T-helper 2 cell treated with Interferon-gamma antibody and Interleukin-4, amounts not matched to agents 5 μg/mL and 100 μg/mL, for 36 hours (primary cell): ENCODE measurements at regions not wholly inside any gene's neighbourhood (a gene's known extent, or its start where the extent isn't known, plus 50 kb on each side); places are given as distances from the start of the nearest gene placed in this dataset.
"Not testable (repeated sequence)": the region's sequence is repeated elsewhere in the genome, so short reads cannot be mapped to it uniquely, and the experiment has no call there.

Experiments used
- DNase-seq: peaks from one replicate; pipeline ENCODE4 v3.0.0; 2021; ENCODE audit warnings: low spot score
- H3K27ac Mint-ChIP-seq: one replicate; pipeline ENCODE4 v1.8.0; 2021; ENCODE audit warnings: mild to moderate bottlenecking, mixed read lengths
- H3K27me3 Mint-ChIP-seq: one replicate; pipeline ENCODE4 v1.8.0; 2021; ENCODE audit warnings: low read depth, mixed read lengths
- H3K36me3 Mint-ChIP-seq: one replicate; pipeline ENCODE4 v1.8.0; 2021; ENCODE audit warnings: low read depth, mixed read lengths
- H3K4me1 Mint-ChIP-seq: one replicate; pipeline ENCODE4 v1.8.0; 2021; ENCODE audit warnings: low read depth, mixed read lengths
- H3K4me3 Mint-ChIP-seq: one replicate; pipeline ENCODE4 v1.8.0; 2022; ENCODE audit warnings: mild to moderate bottlenecking, moderate library complexity, mixed read lengths
- H3K9me3 Mint-ChIP-seq: one replicate; pipeline ENCODE4 v1.8.0; 2021; ENCODE audit warnings: mixed read lengths

DNA sequence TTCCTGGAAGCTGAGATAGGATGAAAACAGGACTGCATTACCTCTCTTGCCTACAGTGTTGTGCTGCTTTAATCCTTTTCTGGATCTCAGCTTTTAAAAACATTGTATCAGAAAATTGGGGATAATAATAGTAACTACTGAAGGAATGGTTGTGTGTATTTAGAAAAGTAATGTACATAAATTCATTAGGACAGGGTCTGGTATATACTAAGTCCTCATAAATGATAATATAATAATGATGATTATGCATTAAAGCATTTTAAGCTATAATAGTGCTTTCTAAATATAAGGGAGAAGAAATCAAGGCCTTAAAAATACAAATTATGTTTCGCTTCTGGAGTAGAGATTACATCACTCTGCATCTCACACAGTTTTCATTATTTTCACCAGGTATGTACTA lies 530.1 kb downstream of the ZNF385D start:
- Mint-ChIP-seq H3K4me1 (no peaks in the 10 kb centered on the region), H3K36me3 (no peaks in the 10 kb centered on the region), H3K9me3 (peaks cover 30% of the 10 kb centered on the region), H3K27me3 (no peaks in the 10 kb centered on the region), H3K4me3 (no peak overlapping the region), H3K27ac (no peak overlapping the region)
- no peak for DNase-seq

DNA sequence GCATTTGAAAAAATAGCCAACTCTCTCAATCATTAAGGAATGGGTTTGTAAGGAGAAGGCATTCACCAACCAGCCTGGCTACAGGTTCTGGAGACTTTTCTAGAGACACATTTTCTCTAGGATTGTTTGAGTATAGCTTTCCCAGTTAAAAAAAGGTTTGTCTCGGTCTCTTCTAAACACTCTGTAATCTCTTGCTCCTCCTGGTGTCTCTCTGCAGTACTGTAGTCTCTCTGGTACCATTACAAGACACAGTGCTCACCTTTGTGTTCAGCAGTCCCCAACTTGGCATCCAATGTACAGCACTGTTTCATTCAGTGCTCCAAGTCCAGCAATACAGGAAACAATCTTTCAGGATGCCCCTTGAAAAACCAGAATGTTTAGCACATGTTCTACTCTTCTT lies 534.4 kb downstream of the ZNF385D start:
- peaks cover 45% of the 10 kb centered on the region for H3K9me3 Mint-ChIP-seq
- H3K36me3 Mint-ChIP-seq, result no peaks in the 10 kb centered on the region
- H3K27ac Mint-ChIP-seq, result no peak overlapping the region
- no peak overlapping the region for H3K4me3 Mint-ChIP-seq
- no peak for DNase-seq
- no peaks in the 10 kb centered on the region for H3K4me1 Mint-ChIP-seq
- no peaks in the 10 kb centered on the region for H3K27me3 Mint-ChIP-seq

DNA sequence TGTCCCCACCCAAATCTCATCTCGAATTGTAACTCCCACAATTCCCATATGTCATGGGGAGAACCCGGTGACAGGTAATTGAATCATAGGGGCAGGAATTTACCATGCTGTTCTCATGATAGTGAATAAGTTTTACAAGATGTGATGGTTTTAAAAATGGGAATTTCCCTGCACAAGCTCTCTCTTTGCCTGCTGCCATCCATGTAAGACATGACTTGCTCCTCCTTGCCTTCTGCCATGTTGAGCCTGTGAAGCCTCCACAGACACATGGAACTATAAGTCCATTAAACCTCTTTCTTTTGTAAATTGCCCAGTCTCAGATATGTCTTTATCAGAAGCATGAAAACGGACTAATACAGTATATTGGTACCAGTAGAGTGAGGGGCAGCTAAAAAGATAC lies 546.9 kb downstream of the ZNF385D start:
- not testable (repeated sequence) for H3K27me3 Mint-ChIP-seq, DNase-seq, H3K27ac Mint-ChIP-seq, H3K4me1 Mint-ChIP-seq, H3K36me3 Mint-ChIP-seq, H3K4me3 Mint-ChIP-seq
- peaks cover 44% of the 10 kb centered on the region for H3K9me3 Mint-ChIP-seq

DNA sequence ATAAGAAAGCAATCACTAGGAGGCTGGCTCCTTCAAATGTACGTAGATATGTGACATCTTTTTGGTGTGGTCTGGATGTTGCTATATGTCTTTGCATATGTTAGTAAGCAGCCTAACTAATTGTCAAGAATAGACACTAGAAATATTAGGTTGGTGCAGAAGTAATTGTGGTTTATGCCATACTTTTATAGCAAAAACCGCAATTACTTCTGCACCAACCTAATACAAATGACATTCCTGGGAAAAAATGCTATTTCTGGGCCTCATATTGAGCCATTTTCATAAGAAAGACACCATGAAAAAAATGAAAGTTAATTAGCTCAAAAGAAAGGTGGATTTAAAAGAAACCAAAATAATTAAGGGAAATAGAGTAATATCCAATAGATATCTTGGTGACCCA lies 555.8 kb downstream of the ZNF385D start:
- Mint-ChIP-seq H3K4me3 (no peak overlapping the region), H3K4me1 (no peaks in the 10 kb centered on the region)
- DNase-seq, result no peak

DNA sequence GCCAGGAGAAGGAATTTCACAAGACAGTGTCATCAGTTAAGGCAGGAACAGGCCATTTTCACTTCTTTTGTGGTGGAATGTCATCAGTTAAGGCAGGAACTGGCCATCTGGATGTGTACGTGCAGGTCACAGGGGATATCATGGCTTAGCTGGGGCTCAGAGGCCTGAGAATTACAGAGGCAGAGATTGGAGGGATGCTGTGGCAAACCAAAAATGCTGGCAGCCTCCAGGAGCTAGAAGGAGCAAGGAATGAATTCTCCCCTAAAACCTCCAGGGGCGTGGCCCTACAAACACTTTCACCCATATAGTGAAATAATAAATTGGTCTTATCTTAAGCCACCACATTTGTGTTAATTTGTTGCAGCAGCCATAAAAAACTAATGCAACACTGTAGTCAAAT lies 557.0 kb downstream of the ZNF385D start:
- not testable (repeated sequence) for H3K27me3 Mint-ChIP-seq, H3K4me3 Mint-ChIP-seq, H3K4me1 Mint-ChIP-seq, H3K27ac Mint-ChIP-seq, DNase-seq, H3K36me3 Mint-ChIP-seq, H3K9me3 Mint-ChIP-seq

More for the DNA sequence above, 555.8 kb downstream of the ZNF385D start:
- Mint-ChIP-seq H3K36me3 (no peaks in the 10 kb centered on the region), H3K27ac (no peak overlapping the region), H3K9me3 (peaks cover 8% of the 10 kb centered on the region), H3K27me3 (no peaks in the 10 kb centered on the region)

DNA sequence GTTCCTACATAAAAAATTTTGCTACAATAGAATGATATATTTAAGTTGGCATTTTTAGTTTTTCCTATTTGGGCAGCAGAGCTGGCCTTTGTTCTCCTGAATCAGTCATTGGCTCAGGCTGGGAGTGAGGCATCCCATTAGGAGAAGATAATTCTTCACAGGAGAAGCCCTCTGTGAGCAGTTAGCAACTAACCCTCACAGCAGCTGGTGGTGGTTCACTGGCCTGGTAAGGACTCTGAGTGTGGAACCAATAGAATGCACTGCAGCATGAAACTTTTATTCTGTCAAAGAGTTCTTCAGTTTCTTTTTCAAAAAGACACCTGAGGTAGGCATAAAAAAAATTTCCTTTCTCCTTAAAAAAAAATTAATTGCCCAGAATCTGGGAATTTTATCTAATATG lies 562.6 kb downstream of the ZNF385D start:
- H3K9me3 Mint-ChIP-seq, result peaks cover 6% of the 10 kb centered on the region
- H3K27me3 Mint-ChIP-seq, result no peaks in the 10 kb centered on the region
- no peaks in the 10 kb centered on the region for H3K4me1 Mint-ChIP-seq
- no peak overlapping the region for H3K27ac Mint-ChIP-seq
- H3K4me3 Mint-ChIP-seq, result no peak overlapping the region
- DNase-seq, result no peak
- no peaks in the 10 kb centered on the region for H3K36me3 Mint-ChIP-seq

DNA sequence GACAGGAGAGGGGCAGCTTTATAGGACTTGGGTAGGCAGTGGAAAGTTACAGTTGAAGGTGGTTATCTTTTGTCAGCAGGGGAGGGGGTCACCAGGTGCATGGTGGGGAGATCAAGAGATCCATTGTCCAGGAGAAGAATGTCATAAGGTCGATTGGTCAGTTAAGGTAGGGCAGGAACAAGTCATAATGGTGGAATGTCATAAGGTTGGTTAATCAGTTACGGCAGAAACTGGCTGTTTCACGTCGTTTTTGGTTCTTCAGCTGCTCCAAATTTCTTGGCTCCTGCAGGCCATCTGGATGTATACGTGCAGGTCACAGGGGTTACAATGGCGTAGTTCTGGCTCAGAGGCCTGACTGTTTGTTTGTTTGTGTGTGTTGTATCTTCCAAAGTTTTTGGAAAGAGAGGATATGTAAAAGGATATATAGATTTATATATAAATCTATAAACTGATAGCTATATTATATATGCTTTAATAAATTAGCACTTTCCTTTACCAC lies 565.1 kb downstream of the ZNF385D start:
- Mint-ChIP-seq H3K4me1 (no peaks in the 10 kb centered on the region), H3K9me3 (peaks cover 6% of the 10 kb centered on the region), H3K27me3 (no peaks in the 10 kb centered on the region), H3K27ac (no peak overlapping the region), H3K36me3 (no peaks in the 10 kb centered on the region), H3K4me3 (no peak overlapping the region)
- no peak for DNase-seq

DNA sequence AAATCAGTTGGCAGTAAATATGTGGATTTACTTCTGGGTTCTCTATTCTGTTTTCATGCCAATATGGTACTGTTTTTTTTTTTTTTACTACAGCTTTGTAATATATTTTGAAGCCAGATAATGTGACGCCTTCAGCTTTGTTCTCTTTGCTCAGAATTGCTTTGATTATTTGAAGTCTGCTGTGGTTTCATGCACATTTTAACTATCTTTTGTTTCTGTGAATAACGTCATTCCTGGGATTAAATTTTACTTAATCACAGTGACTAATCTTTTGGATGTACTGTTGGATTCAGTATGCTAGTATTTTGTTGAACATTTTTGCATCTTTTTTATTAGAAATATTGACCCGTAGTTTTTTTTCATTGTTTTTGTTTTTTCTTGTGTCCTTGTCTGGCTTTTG lies 576.5 kb downstream of the ZNF385D start:
- Mint-ChIP-seq H3K9me3 (peaks cover 39% of the 10 kb centered on the region), H3K4me1 (no peaks in the 10 kb centered on the region), H3K36me3 (no peaks in the 10 kb centered on the region), H3K4me3 (no peak overlapping the region), H3K27me3 (no peaks in the 10 kb centered on the region), H3K27ac (no peak overlapping the region)
- no peak for DNase-seq

DNA sequence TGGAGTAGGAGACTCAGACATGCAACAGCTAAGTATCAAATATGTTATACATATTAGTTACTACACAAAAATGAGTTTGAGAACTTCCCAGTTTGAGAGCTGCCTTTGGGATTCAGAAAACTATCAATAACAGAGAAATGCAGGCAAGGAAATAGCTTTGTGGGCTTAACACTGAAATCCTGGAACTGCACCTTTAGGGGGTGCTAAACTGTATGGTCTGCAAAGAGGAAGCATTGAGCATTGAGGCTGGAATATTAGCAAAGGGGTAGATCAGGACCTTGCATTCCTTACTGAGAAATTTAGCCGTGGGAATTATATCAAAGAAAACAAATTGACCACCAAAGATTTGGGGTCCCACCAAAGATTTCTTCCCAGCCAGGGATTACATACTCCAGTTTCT lies 580.0 kb downstream of the ZNF385D start:
- Mint-ChIP-seq H3K4me1 (no peaks in the 10 kb centered on the region), H3K36me3 (no peaks in the 10 kb centered on the region), H3K9me3 (peaks cover 14% of the 10 kb centered on the region), H3K27me3 (no peaks in the 10 kb centered on the region), H3K27ac (no peak overlapping the region), H3K4me3 (no peak overlapping the region)
- DNase-seq, result no peak

DNA sequence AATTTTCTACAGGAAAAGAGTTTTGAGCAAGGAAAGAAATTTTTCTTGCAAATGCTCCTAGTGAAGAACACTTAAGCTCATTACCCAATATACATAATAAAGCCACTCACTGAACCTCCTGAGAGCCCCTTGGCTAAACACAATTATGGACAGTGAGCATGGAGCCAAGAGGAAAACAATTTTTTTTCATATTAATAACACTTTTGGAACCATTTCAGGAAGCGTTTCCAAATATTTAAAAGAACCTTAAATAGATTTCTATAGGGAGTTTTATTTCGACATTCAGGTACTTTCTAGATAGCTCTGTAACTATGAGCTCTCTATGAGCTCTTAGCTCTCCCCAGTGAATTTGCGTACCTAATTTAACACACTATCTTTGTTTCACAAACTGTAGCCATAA lies 581.1 kb downstream of the ZNF385D start:
- peaks cover 11% of the 10 kb centered on the region for H3K9me3 Mint-ChIP-seq
- H3K27ac Mint-ChIP-seq, result no peak overlapping the region
- H3K36me3 Mint-ChIP-seq, result no peaks in the 10 kb centered on the region
- H3K4me1 Mint-ChIP-seq, result no peaks in the 10 kb centered on the region
- DNase-seq, result no peak
- no peak overlapping the region for H3K4me3 Mint-ChIP-seq
- H3K27me3 Mint-ChIP-seq, result no peaks in the 10 kb centered on the region

DNA sequence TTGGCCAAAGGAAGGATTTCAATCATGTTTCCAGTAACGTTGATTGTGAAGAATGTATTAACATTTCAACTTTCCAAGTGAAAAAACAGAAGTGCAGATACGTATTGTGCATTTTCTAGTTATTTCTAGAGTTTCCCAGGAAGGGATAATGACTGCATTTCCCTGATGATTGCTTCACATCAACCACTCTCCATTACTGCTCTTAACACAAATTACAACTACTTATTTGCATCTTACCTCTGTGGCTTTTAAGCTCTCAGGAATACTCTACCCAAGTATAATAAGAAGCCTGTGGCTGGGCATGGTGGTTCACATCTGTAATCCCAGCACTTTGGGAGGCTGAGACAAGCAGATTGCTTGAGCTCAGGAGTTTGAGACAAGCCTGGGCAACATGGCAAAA lies 582.5 kb downstream of the ZNF385D start:
- H3K27me3 Mint-ChIP-seq, result no peaks in the 10 kb centered on the region
- no peak overlapping the region for H3K4me3 Mint-ChIP-seq
- no peaks in the 10 kb centered on the region for H3K36me3 Mint-ChIP-seq
- DNase-seq, result no peak
- H3K4me1 Mint-ChIP-seq, result no peaks in the 10 kb centered on the region
- no peak overlapping the region for H3K27ac Mint-ChIP-seq
- peaks cover 11% of the 10 kb centered on the region for H3K9me3 Mint-ChIP-seq

DNA sequence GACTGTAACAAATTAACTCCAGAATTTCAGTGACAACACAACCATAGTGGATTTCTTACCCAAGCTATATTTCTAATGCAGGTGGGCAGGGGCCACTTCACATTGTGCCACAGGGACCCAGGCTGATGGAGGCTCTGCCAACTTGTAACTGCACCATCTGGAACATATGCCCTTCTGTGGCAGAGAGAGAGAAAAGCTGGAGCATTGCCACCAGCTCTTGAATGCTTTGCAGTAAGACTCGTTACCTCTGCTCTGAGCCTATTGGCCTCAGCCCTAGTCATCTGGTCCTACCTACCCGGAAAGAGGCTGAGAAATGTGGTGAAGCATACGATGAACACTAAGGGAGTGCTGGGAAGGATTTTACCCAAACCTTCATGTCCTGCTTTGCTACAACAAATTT lies 587.1 kb downstream of the ZNF385D start:
- Mint-ChIP-seq H3K27me3 (no peaks in the 10 kb centered on the region), H3K4me3 (no peak overlapping the region), H3K27ac (no peak overlapping the region), H3K4me1 (no peaks in the 10 kb centered on the region), H3K9me3 (peaks cover 21% of the 10 kb centered on the region), H3K36me3 (no peaks in the 10 kb centered on the region)
- DNase-seq, result no peak

DNA sequence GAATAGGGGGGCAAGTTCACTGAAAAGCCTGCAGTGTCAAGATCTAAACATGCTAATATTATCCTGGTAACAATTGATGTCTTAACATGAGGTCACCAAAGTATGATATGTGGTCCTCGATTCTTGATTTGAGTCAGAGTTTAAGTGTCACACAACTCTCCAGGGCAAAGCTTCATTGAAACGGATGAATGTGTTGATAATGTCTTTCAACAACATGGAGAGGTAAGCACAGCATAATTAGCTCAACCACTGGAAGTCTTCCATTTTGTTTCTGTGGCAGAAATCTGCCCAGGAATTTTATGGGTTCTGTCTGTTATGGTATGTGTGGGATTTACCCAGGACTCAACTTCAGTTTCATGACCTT lies 591.5 kb downstream of the ZNF385D start:
- H3K27me3 Mint-ChIP-seq, result no peaks in the 10 kb centered on the region
- H3K9me3 Mint-ChIP-seq, result peaks cover 32% of the 10 kb centered on the region
- H3K36me3 Mint-ChIP-seq, result no peaks in the 10 kb centered on the region
- no peak for DNase-seq
- H3K4me3 Mint-ChIP-seq, result no peak overlapping the region
- no peaks in the 10 kb centered on the region for H3K4me1 Mint-ChIP-seq
- no peak overlapping the region for H3K27ac Mint-ChIP-seq

DNA sequence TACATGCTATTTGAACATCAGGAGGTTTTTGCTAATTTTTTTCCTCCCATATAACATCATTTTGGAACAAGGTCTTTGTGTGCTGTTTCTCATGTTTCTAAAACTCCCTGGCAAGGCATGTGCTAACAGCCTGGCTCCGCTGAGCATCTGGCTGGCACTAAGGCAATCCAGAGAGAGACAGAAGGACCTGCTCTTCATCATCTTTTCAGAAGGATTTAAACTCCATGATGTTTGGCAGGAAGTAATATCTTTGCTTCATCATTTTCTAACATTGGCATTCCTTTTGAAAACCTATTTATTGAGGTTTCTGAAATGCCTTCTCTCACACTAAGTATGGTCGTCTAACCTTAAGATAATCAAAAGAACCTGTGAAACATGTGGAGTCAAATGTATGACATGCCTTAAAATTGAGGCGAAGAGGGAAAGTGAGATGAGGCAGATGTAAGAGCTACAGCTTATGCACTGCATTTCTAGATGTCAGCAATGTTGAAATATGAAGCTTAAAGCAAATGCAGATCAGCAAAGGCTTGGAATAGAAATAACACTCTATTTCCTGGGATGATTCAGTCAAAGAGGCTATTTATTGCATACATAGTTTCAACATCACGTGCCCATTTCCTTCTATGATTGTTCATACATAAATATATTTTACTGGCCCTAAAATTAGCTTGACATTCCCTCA lies 592.0 kb downstream of the ZNF385D start:
- H3K9me3 Mint-ChIP-seq, result peaks cover 31% of the 10 kb centered on the region
- H3K36me3 Mint-ChIP-seq, result no peaks in the 10 kb centered on the region
- H3K4me1 Mint-ChIP-seq, result no peaks in the 10 kb centered on the region
- H3K4me3 Mint-ChIP-seq, result no peak overlapping the region
- DNase-seq, result no peak
- no peaks in the 10 kb centered on the region for H3K27me3 Mint-ChIP-seq
- no peak overlapping the region for H3K27ac Mint-ChIP-seq

DNA sequence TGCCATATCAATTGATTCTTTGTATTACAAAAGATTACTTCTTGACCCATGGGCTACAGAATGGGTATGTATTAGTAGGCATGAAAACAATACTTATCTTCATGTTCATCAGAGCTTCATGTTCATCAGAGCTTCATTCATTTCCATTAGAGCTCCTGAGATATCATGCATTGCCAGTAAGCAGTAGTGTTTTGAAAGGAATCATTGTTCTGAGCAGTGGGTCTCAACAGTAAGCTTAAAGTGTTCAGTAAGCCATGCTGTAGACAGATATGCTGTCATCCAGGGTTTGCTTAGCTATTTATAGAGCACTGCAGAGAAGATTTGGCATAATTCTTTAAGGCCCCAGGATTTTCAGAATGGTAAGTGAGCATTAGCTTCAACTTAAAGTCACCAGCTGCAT lies 596.1 kb downstream of the ZNF385D start:
- no peak overlapping the region for H3K4me3 Mint-ChIP-seq
- no peak overlapping the region for H3K27ac Mint-ChIP-seq
- peaks cover 28% of the 10 kb centered on the region for H3K9me3 Mint-ChIP-seq
- H3K36me3 Mint-ChIP-seq, result no peaks in the 10 kb centered on the region
- DNase-seq, result no peak
- H3K27me3 Mint-ChIP-seq, result no peaks in the 10 kb centered on the region
- no peaks in the 10 kb centered on the region for H3K4me1 Mint-ChIP-seq
